ENCODE measurements at regions not wholly inside any gene's neighbourhood (a gene's known extent, or its start where the extent isn't known, plus 50 kb on each side); places are given as distances from the start of the nearest gene placed in this dataset.

DNA sequence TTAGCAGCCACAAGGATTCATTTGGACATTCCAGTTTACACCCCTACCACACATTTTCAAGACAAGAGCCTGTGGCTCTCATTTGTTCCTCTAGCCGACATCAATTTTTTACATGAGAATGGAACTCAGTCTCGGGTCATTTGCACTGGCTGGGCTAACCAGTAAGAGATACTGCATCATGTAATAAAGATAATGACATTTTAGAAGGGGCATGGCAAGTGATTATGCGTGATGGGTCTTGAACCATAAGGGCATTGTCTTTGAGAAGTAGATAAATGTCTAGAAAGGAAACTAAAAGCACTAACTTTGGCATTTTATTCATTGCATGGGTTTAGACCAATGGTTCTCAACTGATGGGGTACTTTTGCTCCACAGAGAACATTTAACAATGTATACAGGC lies 146.0 kb upstream of the GRM7 start:
- TF ChIP-seq, protein P1, sequence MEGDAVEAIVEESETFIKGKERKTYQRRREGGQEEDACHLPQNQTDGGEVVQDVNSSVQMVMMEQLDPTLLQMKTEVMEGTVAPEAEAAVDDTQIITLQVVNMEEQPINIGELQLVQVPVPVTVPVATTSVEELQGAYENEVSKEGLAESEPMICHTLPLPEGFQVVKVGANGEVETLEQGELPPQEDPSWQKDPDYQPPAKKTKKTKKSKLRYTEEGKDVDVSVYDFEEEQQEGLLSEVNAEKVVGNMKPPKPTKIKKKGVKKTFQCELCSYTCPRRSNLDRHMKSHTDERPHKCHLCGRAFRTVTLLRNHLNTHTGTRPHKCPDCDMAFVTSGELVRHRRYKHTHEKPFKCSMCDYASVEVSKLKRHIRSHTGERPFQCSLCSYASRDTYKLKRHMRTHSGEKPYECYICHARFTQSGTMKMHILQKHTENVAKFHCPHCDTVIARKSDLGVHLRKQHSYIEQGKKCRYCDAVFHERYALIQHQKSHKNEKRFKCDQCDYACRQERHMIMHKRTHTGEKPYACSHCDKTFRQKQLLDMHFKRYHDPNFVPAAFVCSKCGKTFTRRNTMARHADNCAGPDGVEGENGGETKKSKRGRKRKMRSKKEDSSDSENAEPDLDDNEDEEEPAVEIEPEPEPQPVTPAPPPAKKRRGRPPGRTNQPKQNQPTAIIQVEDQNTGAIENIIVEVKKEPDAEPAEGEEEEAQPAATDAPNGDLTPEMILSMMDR (conservative IDR thresholded peaks at IDR 0.05), result no peak
- TF ChIP-seq EZH2 (IDR thresholded peaks at IDR 0.05; ENCODE audit: low read depth), result no peak
